ENCODE measurements at regions not wholly inside any gene's neighbourhood (a gene's known extent, or its start where the extent isn't known, plus 50 kb on each side); places are given as distances from the start of the nearest gene placed in this dataset.

DNA sequence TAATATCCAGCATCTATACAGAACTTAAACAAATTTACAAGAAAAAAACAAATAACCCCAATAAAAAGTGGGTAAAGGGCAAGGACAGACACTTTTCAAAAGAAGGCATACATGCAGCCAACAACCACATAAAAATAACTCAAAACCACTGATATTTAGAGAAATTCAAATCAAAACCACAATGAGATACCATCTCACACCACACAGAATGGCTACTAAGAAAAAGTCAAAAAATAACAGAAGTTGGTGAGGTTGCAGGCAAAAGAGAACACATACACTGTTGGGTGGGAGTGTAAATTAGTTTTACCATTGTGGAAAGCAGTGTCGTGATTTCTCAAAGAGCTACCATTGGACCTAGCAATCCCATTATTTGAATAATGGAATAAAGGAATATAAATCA lies 1973.9 kb upstream of the LRRTM1 start:
- Histone ChIP-seq H3K4me1 (ENCODE audit: insufficient read depth, poor library complexity, severe bottlenecking) (no peaks in the 10 kb centered on the region), H3K36me3 (ENCODE audit: low read depth) (no peaks in the 10 kb centered on the region), H3K4me3 (ENCODE audit: severe bottlenecking) (no peak overlapping the region), H3K27me3 (ENCODE audit: insufficient read depth, poor library complexity, severe bottlenecking) (no peaks in the 10 kb centered on the region), H3K9me3 (ENCODE audit: severe bottlenecking) (no peaks in the 10 kb centered on the region), H3K27ac (ENCODE audit: poor library complexity, severe bottlenecking) (no peak overlapping the region)
- TF ChIP-seq, protein P1, sequence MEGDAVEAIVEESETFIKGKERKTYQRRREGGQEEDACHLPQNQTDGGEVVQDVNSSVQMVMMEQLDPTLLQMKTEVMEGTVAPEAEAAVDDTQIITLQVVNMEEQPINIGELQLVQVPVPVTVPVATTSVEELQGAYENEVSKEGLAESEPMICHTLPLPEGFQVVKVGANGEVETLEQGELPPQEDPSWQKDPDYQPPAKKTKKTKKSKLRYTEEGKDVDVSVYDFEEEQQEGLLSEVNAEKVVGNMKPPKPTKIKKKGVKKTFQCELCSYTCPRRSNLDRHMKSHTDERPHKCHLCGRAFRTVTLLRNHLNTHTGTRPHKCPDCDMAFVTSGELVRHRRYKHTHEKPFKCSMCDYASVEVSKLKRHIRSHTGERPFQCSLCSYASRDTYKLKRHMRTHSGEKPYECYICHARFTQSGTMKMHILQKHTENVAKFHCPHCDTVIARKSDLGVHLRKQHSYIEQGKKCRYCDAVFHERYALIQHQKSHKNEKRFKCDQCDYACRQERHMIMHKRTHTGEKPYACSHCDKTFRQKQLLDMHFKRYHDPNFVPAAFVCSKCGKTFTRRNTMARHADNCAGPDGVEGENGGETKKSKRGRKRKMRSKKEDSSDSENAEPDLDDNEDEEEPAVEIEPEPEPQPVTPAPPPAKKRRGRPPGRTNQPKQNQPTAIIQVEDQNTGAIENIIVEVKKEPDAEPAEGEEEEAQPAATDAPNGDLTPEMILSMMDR (IDR thresholded peaks at IDR 0.05; ENCODE audit: poor library complexity, severe bottlenecking), result no peak
- ATAC-seq (ENCODE audit: low read depth) (no peak), DNase-seq (ENCODE audit: low spot score) (no peak)

DNA sequence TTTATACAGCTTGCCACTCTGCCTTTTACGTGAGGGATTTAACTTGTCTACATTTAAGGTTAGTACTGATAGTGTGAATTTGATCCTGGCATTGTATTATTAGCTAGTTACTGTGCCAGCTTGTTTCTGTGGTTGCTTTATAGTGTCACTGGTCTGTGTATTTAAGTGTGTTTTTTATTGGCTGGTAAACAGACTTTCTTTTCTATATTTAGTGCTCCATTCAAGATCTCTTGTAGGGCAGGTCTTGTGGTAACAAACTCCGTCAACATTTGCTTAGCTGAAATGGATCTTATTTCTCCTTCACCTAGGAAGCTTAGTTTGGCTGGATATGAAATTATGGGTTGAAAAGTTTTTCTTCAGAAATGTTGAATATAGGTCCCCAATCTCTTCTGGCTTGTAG lies 1971.0 kb upstream of the LRRTM1 start:
- Histone ChIP-seq H3K4me1 (ENCODE audit: insufficient read depth, poor library complexity, severe bottlenecking) (no peaks in the 10 kb centered on the region), H3K4me3 (ENCODE audit: severe bottlenecking) (no peak overlapping the region), H3K36me3 (ENCODE audit: low read depth) (no peaks in the 10 kb centered on the region), H3K27me3 (ENCODE audit: insufficient read depth, poor library complexity, severe bottlenecking) (no peaks in the 10 kb centered on the region), H3K9me3 (ENCODE audit: severe bottlenecking) (no peaks in the 10 kb centered on the region), H3K27ac (ENCODE audit: poor library complexity, severe bottlenecking) (no peak overlapping the region)
- TF ChIP-seq, protein P1 (IDR thresholded peaks at IDR 0.05; ENCODE audit: poor library complexity, severe bottlenecking), result no peak
- ATAC-seq (ENCODE audit: low read depth) (no peak), DNase-seq (ENCODE audit: low spot score) (no peak)

DNA sequence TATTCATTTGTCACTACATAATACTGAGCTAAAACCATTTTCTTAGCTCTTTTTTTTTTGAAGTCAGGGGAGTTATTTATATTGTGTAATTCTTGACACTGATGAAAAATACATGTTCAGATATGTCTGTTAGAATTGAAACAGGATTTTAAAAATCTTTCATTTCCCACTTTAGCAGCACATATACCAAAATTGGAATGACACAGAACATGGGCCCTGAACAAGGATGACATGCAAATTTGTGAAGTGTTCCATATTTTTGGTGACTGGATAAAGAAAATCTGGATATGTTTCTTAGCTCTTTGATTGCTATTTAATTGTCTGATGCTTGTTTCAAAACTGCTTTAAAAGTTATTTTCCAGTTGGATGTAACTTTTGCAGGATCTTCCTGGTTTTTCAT lies 1963.9 kb upstream of the LRRTM1 start:
- H3K27me3 ChIP-seq (ENCODE audit: insufficient read depth, poor library complexity, severe bottlenecking), result no peaks in the 10 kb centered on the region
- H3K36me3 ChIP-seq (ENCODE audit: low read depth), result no peaks in the 10 kb centered on the region
- no peak overlapping the region for H3K27ac ChIP-seq (ENCODE audit: poor library complexity, severe bottlenecking)
- ATAC-seq (ENCODE audit: low read depth) (no peak), DNase-seq (ENCODE audit: low spot score) (no peak)
- TF ChIP-seq, protein P1 (IDR thresholded peaks at IDR 0.05; ENCODE audit: poor library complexity, severe bottlenecking), result no peak
- no peaks in the 10 kb centered on the region for H3K4me1 ChIP-seq (ENCODE audit: insufficient read depth, poor library complexity, severe bottlenecking)
- no peaks in the 10 kb centered on the region for H3K9me3 ChIP-seq (ENCODE audit: severe bottlenecking)
- H3K4me3 ChIP-seq (ENCODE audit: severe bottlenecking), result no peak overlapping the region

DNA sequence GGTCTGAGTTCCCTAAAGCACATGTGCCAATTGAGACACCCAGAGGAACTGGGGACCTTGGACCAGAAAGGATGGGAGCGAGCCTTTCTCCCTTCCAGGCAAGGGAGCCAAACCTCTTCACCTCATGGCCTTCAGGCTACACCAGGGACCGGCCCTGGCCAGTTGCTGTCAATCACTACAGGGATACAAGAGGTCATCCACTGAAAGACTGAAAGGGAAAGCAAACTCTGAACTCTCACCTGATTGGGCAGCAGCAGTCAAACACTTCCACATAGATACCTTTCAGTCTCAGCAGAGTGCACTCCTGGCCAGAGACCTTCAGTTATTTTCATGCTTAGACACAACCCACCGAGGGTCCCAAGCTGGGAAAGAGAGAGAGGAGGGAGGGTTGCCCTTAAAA lies 1956.0 kb upstream of the LRRTM1 start:
- ATAC-seq (ENCODE audit: low read depth) (no peak), DNase-seq (ENCODE audit: low spot score) (no peak)
- H3K4me3 ChIP-seq (ENCODE audit: severe bottlenecking), result no peak overlapping the region
- no peaks in the 10 kb centered on the region for H3K4me1 ChIP-seq (ENCODE audit: insufficient read depth, poor library complexity, severe bottlenecking)
- TF ChIP-seq, protein P1 (IDR thresholded peaks at IDR 0.05; ENCODE audit: poor library complexity, severe bottlenecking), result no peak
- H3K27me3 ChIP-seq (ENCODE audit: insufficient read depth, poor library complexity, severe bottlenecking), result no peaks in the 10 kb centered on the region
- no peaks in the 10 kb centered on the region for H3K36me3 ChIP-seq (ENCODE audit: low read depth)
- H3K27ac ChIP-seq (ENCODE audit: poor library complexity, severe bottlenecking), result no peak overlapping the region
- H3K9me3 ChIP-seq (ENCODE audit: severe bottlenecking), result no peaks in the 10 kb centered on the region

DNA sequence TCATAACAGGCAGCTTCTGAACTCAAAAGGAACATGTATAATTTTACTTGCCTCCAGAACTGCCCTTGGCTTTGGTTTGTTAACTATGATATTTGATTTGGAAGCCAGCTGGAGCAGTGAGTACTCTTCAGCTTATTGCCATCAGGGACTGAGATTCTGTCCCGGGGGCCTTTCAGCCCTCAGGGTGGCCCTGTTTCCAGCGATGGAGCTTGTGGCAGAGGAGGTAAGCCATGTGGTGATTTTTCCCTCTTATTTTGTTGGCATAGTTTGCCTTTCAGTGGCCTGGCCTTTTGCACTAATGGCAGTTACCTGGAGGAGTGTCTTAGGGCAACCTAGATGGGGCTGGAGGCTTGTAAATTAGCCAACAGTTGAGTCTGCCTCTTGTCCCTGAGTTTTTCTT lies 1955.0 kb upstream of the LRRTM1 start:
- no peak for ATAC-seq (ENCODE audit: low read depth)
- DNase-seq (ENCODE audit: low spot score), result no peak
- H3K4me1 ChIP-seq (ENCODE audit: insufficient read depth, poor library complexity, severe bottlenecking), result no peaks in the 10 kb centered on the region
- no peaks in the 10 kb centered on the region for H3K27me3 ChIP-seq (ENCODE audit: insufficient read depth, poor library complexity, severe bottlenecking)
- no peak overlapping the region for H3K4me3 ChIP-seq (ENCODE audit: severe bottlenecking)
- H3K9me3 ChIP-seq (ENCODE audit: severe bottlenecking), result no peaks in the 10 kb centered on the region
- TF ChIP-seq, protein P1 (IDR thresholded peaks at IDR 0.05; ENCODE audit: poor library complexity, severe bottlenecking), result no peak
- H3K27ac ChIP-seq (ENCODE audit: poor library complexity, severe bottlenecking), result no peak overlapping the region
- H3K36me3 ChIP-seq (ENCODE audit: low read depth), result no peaks in the 10 kb centered on the region

Data from RWPE2 (cell line).